Endothelial cell of umbilical vein (primary cell): ENCODE measurements at regions not wholly inside any gene's neighbourhood (a gene's known extent, or its start where the extent isn't known, plus 50 kb on each side); places are given as distances from the start of the nearest gene placed in this dataset.

Source experiments
- BruUV-seq: library from RNA; stranded (reverse); fragments of 400-500 nt; replicated peaks from 2 replicates; lab custom pipeline; 2021; lab: Mats Ljungman, UMichigan
- CTCF ChIA-PET: fragments of 300-600, 350-600 bp; sonication (Branson Sonifier 250); formaldehyde crosslinking; loops from one replicate; lab custom pipeline; 2021; ENCODE audit warnings: antibody characterized with exemption, inconsistent platforms; lab: Charles Lee
- POLR2A ChIA-PET: fragments of 300-600, 350-600 bp; sonication (Branson Sonifier 250); formaldehyde crosslinking; loops from one replicate; lab custom pipeline; 2021; ENCODE audit warnings: antibody characterized with exemption, inconsistent platforms; lab: Charles Lee
- DNase-seq: peaks from one replicate; pipeline ENCODE4 v3.0.0-alpha.2; 2011; ENCODE audit warnings: low read depth, low spot score
- FAIRE-seq: peaks from 2 replicates; lab custom pipeline; 2011; peaks lifted over from hg19 to GRCh38; lab: Jason Lieb, UNC
- H2AFZ ChIP-seq: 2 replicates; pipeline ENCODE4 v1.6.0; 2012; ENCODE audit warnings: low read depth, low read length, control low read depth, inconsistent platforms
- H3K27ac ChIP-seq: 2 replicates; pipeline ENCODE4 v1.5.1; 2011; ENCODE audit warnings: low read depth, mild to moderate bottlenecking, control low read depth, low read length, moderate library complexity; ENCODE audit not compliant: insufficient read depth
- H3K27me3 ChIP-seq, 2 experiments: 2 replicates each; pipeline versions ENCODE4 v1.6.0 to v1.6.1; 2011; ENCODE audit warnings: low read length in 2 of 2, mixed read lengths in 1 of 2; ENCODE audit not compliant: control insufficient read depth in 2 of 2, insufficient read depth in 2 of 2
- H3K36me3 ChIP-seq, 2 experiments: 2 replicates in 1 of 2; 3 replicates in 1 of 2; pipeline ENCODE4 v1.5.1; 2011; ENCODE audit warnings: low read length in 2 of 2, mild to moderate bottlenecking in 1 of 2, moderate library complexity in 1 of 2; ENCODE audit not compliant: control insufficient read depth in 2 of 2, insufficient read depth in 2 of 2; ENCODE audit errors: extremely low read depth in 1 of 2
- H3K4me1 ChIP-seq: 3 replicates; pipeline ENCODE4 v1.5.1; 2011; ENCODE audit warnings: mild to moderate bottlenecking, low read length; ENCODE audit not compliant: control insufficient read depth, insufficient read depth; ENCODE audit errors: extremely low read depth
- H3K4me2 ChIP-seq: 2 replicates; pipeline ENCODE4 v1.6.1; 2011; ENCODE audit warnings: low read length, control low read depth, mixed read lengths; ENCODE audit not compliant: insufficient read depth
- H3K4me3 ChIP-seq, 3 experiments: fragments of 200-600 bp in 1 of 3; sonication (generic), shearing (Covaris generic) in 1 of 3; replicated peaks in 1 of 3; 2 replicates each; pipeline ENCODE4 v1.5.1; 2011 to 2016; ENCODE audit warnings: control low read depth in 3 of 3, low read length in 3 of 3, mild to moderate bottlenecking in 2 of 3, inconsistent platforms in 1 of 3, low read depth in 1 of 3, moderate library complexity in 1 of 3; ENCODE audit not compliant: insufficient read depth in 1 of 3
- H3K79me2 ChIP-seq: 2 replicates; pipeline ENCODE4 v1.6.0; 2012; ENCODE audit warnings: low read length, inconsistent platforms; ENCODE audit not compliant: control insufficient read depth, insufficient read depth
- H3K9ac ChIP-seq: replicated peaks from 2 replicates; pipeline ENCODE3; 2011; ENCODE audit warnings: low read length, control low read depth; ENCODE audit not compliant: insufficient read depth; ENCODE audit errors: extremely low read depth
- H3K9me1 ChIP-seq: replicated peaks from 3 replicates; pipeline ENCODE4 v1.6.0; 2011; ENCODE audit warnings: mild to moderate bottlenecking, low read length; ENCODE audit not compliant: control insufficient read depth, insufficient read depth; ENCODE audit errors: extremely low read depth
- H3K9me3 ChIP-seq: replicated peaks from 2 replicates; pipeline ENCODE4 v1.5.1; 2012; ENCODE audit warnings: low read length, inconsistent platforms; ENCODE audit not compliant: control insufficient read depth, insufficient read depth
- H4K20me1 ChIP-seq: replicated peaks from 2 replicates; pipeline ENCODE3; 2011; ENCODE audit warnings: mild to moderate bottlenecking, low read length; ENCODE audit not compliant: control insufficient read depth, insufficient read depth; ENCODE audit errors: extremely low read depth
- CTCF ChIP-seq, 2 donors: IDR thresholded peaks; 1 replicate in 1 of 2; 2 replicates in 1 of 2; pipeline ENCODE4 v1.5.1; 2011; ENCODE audit warnings: low read length in 2 of 2, mild to moderate bottlenecking in 2 of 2, moderate library complexity in 2 of 2, control low read depth in 1 of 2, inconsistent platforms in 1 of 2, low read depth in 1 of 2; ENCODE audit not compliant: insufficient read depth in 1 of 2; ENCODE audit errors: extremely low read depth in 1 of 2
- EZH2 ChIP-seq: IDR thresholded peaks from 2 replicates; pipeline ENCODE4 v1.6.1; 2012; ENCODE audit warnings: borderline replicate concordance, low read depth, mild to moderate bottlenecking, moderate library complexity, low read length, inconsistent platforms; ENCODE audit not compliant: severe bottlenecking
- FOS ChIP-seq: IDR thresholded peaks from 2 replicates; pipeline ENCODE4 v1.6.1; 2011; ENCODE audit warnings: mild to moderate bottlenecking, low read length, moderate library complexity, borderline replicate concordance; ENCODE audit not compliant: insufficient read depth
- GATA2 ChIP-seq: IDR thresholded peaks from 2 replicates; pipeline ENCODE4 v1.7.0; 2011; ENCODE audit warnings: low read depth, mild to moderate bottlenecking, moderate library complexity, mixed read lengths, low read length; ENCODE audit not compliant: insufficient read length, insufficient read depth
- JUN ChIP-seq: IDR thresholded peaks from 2 replicates; pipeline ENCODE4 v1.6.1; 2011; ENCODE audit warnings: borderline replicate concordance, low read depth; ENCODE audit not compliant: insufficient read length, insufficient read depth
- MAX ChIP-seq: IDR thresholded peaks from 2 replicates; pipeline ENCODE4 v1.6.1; 2011; ENCODE audit not compliant: insufficient read depth, insufficient read length
- MYC ChIP-seq: IDR thresholded peaks from one replicate; pipeline ENCODE4 v1.6.1; 2011; ENCODE audit warnings: mild to moderate bottlenecking, low read depth, low read length
- POLR2A ChIP-seq: IDR thresholded peaks from 2 replicates; pipeline ENCODE4 v1.6.1; 2012; ENCODE audit warnings: low read depth, mild to moderate bottlenecking, control low read depth, low read length
- POLR2AphosphoS5 ChIP-seq: IDR thresholded peaks from 2 replicates; pipeline ENCODE4 v1.6.1; 2012; ENCODE audit warnings: low read depth, mild to moderate bottlenecking, control low read depth, low read length, moderate library complexity; ENCODE audit not compliant: insufficient read depth
- dilution Hi-C: fragments of 300-500 bp; cut with MboI; formaldehyde crosslinking; loops from one replicate; pipeline ENCODE4 v1.15.0; 2019; ENCODE audit warnings: low sequenced_read_pairs; ENCODE audit not compliant: extremely low pct_ligation_motif_present
- intact Hi-C: fragments of 100-400 bp; cut with micrococcal nuclease; formaldehyde crosslinking; loops from one replicate; pipeline ENCODE4 v1.10.0; 2022

GRCh38 chrX:94053575-94053974, 379.6 kb downstream of the FAM133A start:
- intact Hi-C loops (no loop called here), dilution Hi-C loops (no loop called here)
- no peak for FAIRE-seq

DNA sequence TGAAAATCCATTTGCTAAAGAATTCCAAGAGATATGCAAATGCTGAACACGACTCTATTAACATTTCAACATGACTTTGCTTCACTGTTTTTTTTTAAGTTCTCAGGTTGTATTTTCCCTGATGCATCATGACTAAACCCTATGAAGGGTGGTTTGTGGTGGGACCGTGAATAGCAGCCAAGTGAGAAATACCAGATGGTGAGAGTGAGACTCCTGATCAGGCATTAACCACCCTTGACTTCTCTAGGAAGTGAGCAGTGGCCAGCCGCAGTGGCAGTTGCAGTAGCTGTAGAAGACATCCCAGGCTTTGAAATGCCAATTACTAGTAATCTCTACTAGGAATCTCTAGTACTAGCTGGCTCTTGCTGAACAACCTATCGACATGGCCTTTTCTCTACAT, 383.4 kb downstream of the FAM133A start:
- no peaks in the 10 kb centered on the region for H4K20me1 ChIP-seq
- H3K9me1 ChIP-seq: no peaks in the 10 kb centered on the region
- BruUV-seq: no TSS peak
- no peak overlapping the region for H3K4me2 ChIP-seq
- H3K9me3 ChIP-seq: no peaks in the 10 kb centered on the region
- H3K9ac ChIP-seq: no peak overlapping the region
- intact Hi-C loops: no loop called here
- H3K36me3 ChIP-seq: no peaks in the 10 kb centered on the region
- no peak overlapping the region for H3K4me3 ChIP-seq
- ChIA-PET POLR2A (no interaction called here), CTCF (no interaction called here)
- H3K27ac ChIP-seq: no peak overlapping the region
- FAIRE-seq: no peak
- no peaks in the 10 kb centered on the region for H3K27me3 ChIP-seq
- no peaks in the 10 kb centered on the region for H3K79me2 ChIP-seq
- no peaks in the 10 kb centered on the region for H3K4me1 ChIP-seq
- dilution Hi-C loops: no loop called here
- DNase-seq: no peak
- H2AFZ ChIP-seq: no peak overlapping the region
- TF ChIP-seq POLR2AphosphoS5 (no peak), MYC (no peak), MAX (no peak), CTCF (IDR thresholded peaks at IDR 0.05; ENCODE audit: extremely low read depth in 1 of 2, insufficient read depth in 1 of 2, low read depth in 1 of 2, low read length in 2 of 2) (no peak), JUN (no peak), POLR2A (no peak), EZH2 (no peak), FOS (no peak), GATA2 (no peak)

More at GRCh38 chrX:94053575-94053974, 379.6 kb downstream of the FAM133A start:
- no peaks in the 10 kb centered on the region for H4K20me1 ChIP-seq
- no peaks in the 10 kb centered on the region for H3K36me3 ChIP-seq
- no peaks in the 10 kb centered on the region for H3K27me3 ChIP-seq
- H3K9me3 ChIP-seq: no peaks in the 10 kb centered on the region
- H3K9me1 ChIP-seq: no peaks in the 10 kb centered on the region
- TF ChIP-seq MYC: no peak
- no peak for TF ChIP-seq GATA2
- no peak for TF ChIP-seq MAX
- no peak for TF ChIP-seq POLR2A
- TF ChIP-seq EZH2: no peak
- TF ChIP-seq JUN: no peak
- no peak for TF ChIP-seq FOS
- H3K4me2 ChIP-seq: no peak overlapping the region
- H3K27ac ChIP-seq: no peak overlapping the region
- ChIA-PET POLR2A (no interaction called here), CTCF (no interaction called here)
- no peak overlapping the region for H3K9ac ChIP-seq
- no TSS peak for BruUV-seq
- DNase-seq: no peak
- H2AFZ ChIP-seq: no peak overlapping the region
- H3K79me2 ChIP-seq: no peaks in the 10 kb centered on the region
- H3K4me3 ChIP-seq: no peak overlapping the region
- no peaks in the 10 kb centered on the region for H3K4me1 ChIP-seq
